Astrocyte (in vitro differentiated cells and primary cell): ENCODE measurements at regions not wholly inside any gene's neighbourhood (a gene's known extent, or its start where the extent isn't known, plus 50 kb on each side); places are given as distances from the start of the nearest gene placed in this dataset.

Experiments used
- DNase-seq: peaks from one replicate; pipeline ENCODE4 v3.0.0-alpha.2; 2010; ENCODE audit warnings: low read depth
- FAIRE-seq: peaks from 2 replicates; lab custom pipeline; 2011; peaks lifted over from hg19 to GRCh38; lab: Jason Lieb, UNC
- H2AFZ ChIP-seq: 2 replicates; pipeline ENCODE4 v1.6.0; 2012; ENCODE audit warnings: low read depth, low read length, inconsistent platforms
- H3K27ac ChIP-seq: 2 replicates; pipeline ENCODE4 v1.5.1; 2011; ENCODE audit warnings: low read depth, low read length, inconsistent platforms
- H3K27me3 ChIP-seq: 2 replicates; pipeline ENCODE4 v1.6.0; 2011; ENCODE audit warnings: low read length, inconsistent platforms; ENCODE audit not compliant: insufficient read depth
- H3K36me3 ChIP-seq: 2 replicates; pipeline ENCODE4 v1.5.1; 2011; ENCODE audit warnings: low read length, inconsistent platforms; ENCODE audit not compliant: insufficient read depth
- H3K4me1 ChIP-seq: 2 replicates; pipeline ENCODE4 v1.5.1; 2011; ENCODE audit warnings: low read length, inconsistent platforms; ENCODE audit not compliant: insufficient read depth
- H3K4me2 ChIP-seq: 2 replicates; pipeline ENCODE4 v1.6.0; 2012; ENCODE audit warnings: low read length, inconsistent platforms
- H3K4me3 ChIP-seq: 2 replicates; pipeline ENCODE4 v1.5.1; 2011; ENCODE audit warnings: low read depth, mild to moderate bottlenecking, low read length, inconsistent platforms; ENCODE audit not compliant: insufficient read depth
- H3K79me2 ChIP-seq: 2 replicates; pipeline ENCODE4 v1.6.0; 2012; ENCODE audit warnings: mild to moderate bottlenecking, low read length, inconsistent platforms; ENCODE audit not compliant: insufficient read depth
- H3K9ac ChIP-seq: 2 replicates; pipeline ENCODE4 v1.6.0; 2012; ENCODE audit warnings: mild to moderate bottlenecking, low read length, inconsistent platforms
- H3K9me3 ChIP-seq: 2 replicates; pipeline ENCODE4 v1.5.1; 2012; ENCODE audit warnings: low read depth, mild to moderate bottlenecking, low read length, inconsistent platforms; ENCODE audit not compliant: insufficient read depth
- H4K20me1 ChIP-seq: 2 replicates; pipeline ENCODE4 v1.6.0; 2012; ENCODE audit warnings: low read length, inconsistent platforms; ENCODE audit not compliant: insufficient read depth
- H3K27ac Mint-ChIP-seq: one replicate; pipeline ENCODE4 v1.8.0; 2021; ENCODE audit warnings: mild to moderate bottlenecking, mixed read lengths; ENCODE audit not compliant: unreplicated experiment
- H3K27me3 Mint-ChIP-seq: one replicate; pipeline ENCODE4 v1.8.0; 2021; ENCODE audit warnings: low read depth, mixed read lengths; ENCODE audit not compliant: unreplicated experiment
- H3K36me3 Mint-ChIP-seq: one replicate; pipeline ENCODE4 v1.8.0; 2021; ENCODE audit warnings: low read depth, mixed read lengths; ENCODE audit not compliant: unreplicated experiment
- H3K4me1 Mint-ChIP-seq: one replicate; pipeline ENCODE4 v1.8.0; 2021; ENCODE audit warnings: low read depth, mixed read lengths; ENCODE audit not compliant: unreplicated experiment
- H3K4me3 Mint-ChIP-seq: one replicate; pipeline ENCODE4 v1.8.0; 2021; ENCODE audit warnings: mild to moderate bottlenecking, moderate library complexity, mixed read lengths; ENCODE audit not compliant: unreplicated experiment
- H3K9me3 Mint-ChIP-seq: one replicate; pipeline ENCODE4 v1.8.0; 2021; ENCODE audit warnings: mild to moderate bottlenecking, mixed read lengths; ENCODE audit not compliant: unreplicated experiment
- EZH2 ChIP-seq: IDR thresholded peaks from 2 replicates; pipeline ENCODE4 v1.6.1; 2012; ENCODE audit warnings: mild to moderate bottlenecking, low read length, inconsistent platforms; ENCODE audit not compliant: insufficient read depth
- TF ChIP-seq, protein P1 (sequence below): IDR thresholded peaks from 2 replicates; pipeline ENCODE4 v1.5.1; 2011; ENCODE audit warnings: low read depth, mild to moderate bottlenecking, inconsistent platforms, low read length, moderate library complexity; ENCODE audit not compliant: insufficient read depth

DNA sequence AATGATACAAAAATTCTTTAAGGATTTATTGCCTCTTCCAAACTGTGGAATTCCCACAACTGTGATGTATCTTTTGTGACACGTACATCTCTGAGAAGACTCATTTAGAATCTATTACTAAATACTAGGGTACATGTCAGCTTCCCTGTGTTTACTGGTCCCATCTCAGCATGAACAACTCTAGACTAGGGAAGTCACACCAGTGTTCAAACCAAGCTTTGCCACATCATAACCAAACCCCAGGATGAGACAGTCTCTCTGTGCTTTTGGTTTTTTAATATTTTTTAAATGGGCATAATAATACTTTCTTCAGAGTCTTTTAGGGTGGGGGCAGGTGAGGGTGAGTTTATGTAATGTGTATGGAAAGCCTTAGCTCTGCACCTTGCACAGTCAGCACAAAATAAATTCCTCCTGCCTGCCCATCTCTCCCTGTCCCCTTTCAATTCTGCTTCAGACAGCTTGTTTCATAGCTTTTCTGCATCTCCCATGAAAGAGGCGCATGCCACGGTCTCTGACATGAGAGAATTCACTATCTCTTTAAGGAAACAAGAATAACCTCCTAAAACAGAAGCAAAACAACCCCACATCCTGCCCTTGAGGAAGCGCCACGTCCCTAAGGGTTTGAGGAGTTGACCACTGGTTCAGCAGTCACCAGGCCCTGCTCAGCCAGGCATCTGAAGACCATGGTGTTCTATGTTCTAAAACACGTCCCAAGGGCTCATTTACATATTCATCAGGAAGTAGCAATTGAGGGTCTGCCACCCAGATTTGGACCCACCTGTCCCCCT is 174.5 kb downstream of the USP12 start:
- Mint-ChIP-seq H3K27ac (no peak overlapping the region), H3K4me1 (no peaks in the 10 kb centered on the region), H3K36me3 (no peaks in the 10 kb centered on the region), H3K4me3 (no peak overlapping the region), H3K27me3 (peaks cover 21% of the 10 kb centered on the region), H3K9me3 (no peaks in the 10 kb centered on the region)
- FAIRE-seq (no peak), DNase-seq (no peak)
- Histone ChIP-seq H3K9me3 (no peaks in the 10 kb centered on the region), H3K27ac (no peak overlapping the region), H3K27me3 (peaks cover 12% of the 10 kb centered on the region), H3K79me2 (no peaks in the 10 kb centered on the region), H2AFZ (no peak overlapping the region), H3K4me1 (no peaks in the 10 kb centered on the region), H3K9ac (no peak overlapping the region), H3K4me2 (no peak overlapping the region), H4K20me1 (no peaks in the 10 kb centered on the region), H3K4me3 (no peak overlapping the region), H3K36me3 (no peaks in the 10 kb centered on the region)
- TF ChIP-seq, protein P1, sequence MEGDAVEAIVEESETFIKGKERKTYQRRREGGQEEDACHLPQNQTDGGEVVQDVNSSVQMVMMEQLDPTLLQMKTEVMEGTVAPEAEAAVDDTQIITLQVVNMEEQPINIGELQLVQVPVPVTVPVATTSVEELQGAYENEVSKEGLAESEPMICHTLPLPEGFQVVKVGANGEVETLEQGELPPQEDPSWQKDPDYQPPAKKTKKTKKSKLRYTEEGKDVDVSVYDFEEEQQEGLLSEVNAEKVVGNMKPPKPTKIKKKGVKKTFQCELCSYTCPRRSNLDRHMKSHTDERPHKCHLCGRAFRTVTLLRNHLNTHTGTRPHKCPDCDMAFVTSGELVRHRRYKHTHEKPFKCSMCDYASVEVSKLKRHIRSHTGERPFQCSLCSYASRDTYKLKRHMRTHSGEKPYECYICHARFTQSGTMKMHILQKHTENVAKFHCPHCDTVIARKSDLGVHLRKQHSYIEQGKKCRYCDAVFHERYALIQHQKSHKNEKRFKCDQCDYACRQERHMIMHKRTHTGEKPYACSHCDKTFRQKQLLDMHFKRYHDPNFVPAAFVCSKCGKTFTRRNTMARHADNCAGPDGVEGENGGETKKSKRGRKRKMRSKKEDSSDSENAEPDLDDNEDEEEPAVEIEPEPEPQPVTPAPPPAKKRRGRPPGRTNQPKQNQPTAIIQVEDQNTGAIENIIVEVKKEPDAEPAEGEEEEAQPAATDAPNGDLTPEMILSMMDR = no peak
- no peak for TF ChIP-seq EZH2

DNA sequence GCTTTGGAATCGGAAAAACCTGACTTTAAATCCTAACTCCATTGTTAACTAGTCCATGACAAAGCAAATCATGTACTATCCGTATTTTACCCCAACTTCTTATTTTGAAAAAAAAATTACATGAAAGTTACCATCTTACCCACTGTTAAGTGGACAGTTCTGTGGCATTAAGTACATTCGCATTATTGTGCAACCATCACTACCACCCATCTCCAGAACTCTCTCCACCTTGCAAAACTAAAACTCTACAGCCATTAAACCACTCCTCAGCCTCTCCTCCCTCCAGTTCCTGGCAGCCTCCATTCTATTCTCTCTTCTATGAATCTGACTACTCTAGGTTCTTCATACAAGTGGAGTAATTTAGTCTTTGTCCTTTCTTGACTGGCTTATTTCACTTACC is 176.5 kb downstream of the USP12 start:
- H3K4me2 ChIP-seq = no peak overlapping the region
- H2AFZ ChIP-seq = no peak overlapping the region
- H4K20me1 ChIP-seq = no peaks in the 10 kb centered on the region
- no peak overlapping the region for H3K4me3 Mint-ChIP-seq
- no peaks in the 10 kb centered on the region for H3K4me1 ChIP-seq
- no peak overlapping the region for H3K27ac Mint-ChIP-seq
- H3K27me3 ChIP-seq = peaks cover 12% of the 10 kb centered on the region
- H3K9me3 ChIP-seq = no peaks in the 10 kb centered on the region
- no peak overlapping the region for H3K9ac ChIP-seq
- no peaks in the 10 kb centered on the region for H3K4me1 Mint-ChIP-seq
- DNase-seq (no peak), FAIRE-seq (no peak)
- no peaks in the 10 kb centered on the region for H3K36me3 ChIP-seq
- TF ChIP-seq, protein P1 = no peak
- no peak for TF ChIP-seq EZH2
- peaks cover 14% of the 10 kb centered on the region for H3K27me3 Mint-ChIP-seq
- H3K4me3 ChIP-seq = no peak overlapping the region
- no peak overlapping the region for H3K27ac ChIP-seq
- H3K9me3 Mint-ChIP-seq = no peaks in the 10 kb centered on the region
- H3K36me3 Mint-ChIP-seq = no peaks in the 10 kb centered on the region
- H3K79me2 ChIP-seq = no peaks in the 10 kb centered on the region

DNA sequence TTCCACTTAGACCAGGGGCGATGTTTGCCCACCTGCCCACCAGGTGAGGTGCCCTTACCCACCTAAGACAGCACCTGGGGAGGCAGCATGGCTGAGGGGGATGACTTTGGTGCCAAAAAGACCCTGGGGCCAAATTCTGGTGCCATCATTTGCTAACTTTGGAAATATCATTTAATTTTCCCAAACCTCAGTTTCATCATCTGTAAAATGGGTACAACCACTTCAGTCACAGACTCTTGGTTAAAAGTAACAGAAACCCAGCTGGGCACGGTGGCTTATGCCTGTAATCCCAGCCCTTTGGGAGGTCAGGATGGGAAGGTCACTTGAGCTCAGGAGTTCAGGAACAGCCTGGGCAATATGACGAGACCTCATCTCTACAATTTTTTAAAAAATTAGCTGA is 177.8 kb downstream of the USP12 start:
- H3K4me3 Mint-ChIP-seq = no peak overlapping the region
- TF ChIP-seq, protein P1 = no peak
- no peak for TF ChIP-seq EZH2
- H3K27me3 Mint-ChIP-seq = peaks cover 21% of the 10 kb centered on the region
- Histone ChIP-seq H3K36me3 (no peaks in the 10 kb centered on the region), H3K4me1 (no peaks in the 10 kb centered on the region), H3K27ac (no peak overlapping the region), H3K9ac (no peak overlapping the region), H2AFZ (no peak overlapping the region), H4K20me1 (no peaks in the 10 kb centered on the region), H3K4me2 (no peak overlapping the region), H3K4me3 (no peak overlapping the region), H3K9me3 (no peaks in the 10 kb centered on the region), H3K79me2 (no peaks in the 10 kb centered on the region), H3K27me3 (peaks cover 12% of the 10 kb centered on the region)
- FAIRE-seq = no peak
- no peak for DNase-seq
- peaks cover 2% of the 10 kb centered on the region for H3K36me3 Mint-ChIP-seq
- H3K4me1 Mint-ChIP-seq = no peaks in the 10 kb centered on the region
- no peak overlapping the region for H3K27ac Mint-ChIP-seq
- H3K9me3 Mint-ChIP-seq = no peaks in the 10 kb centered on the region
